ENCODE measurements at regions not wholly inside any gene's neighbourhood (a gene's known extent, or its start where the extent isn't known, plus 50 kb on each side); places are given as distances from the start of the nearest gene placed in this dataset.

DNA sequence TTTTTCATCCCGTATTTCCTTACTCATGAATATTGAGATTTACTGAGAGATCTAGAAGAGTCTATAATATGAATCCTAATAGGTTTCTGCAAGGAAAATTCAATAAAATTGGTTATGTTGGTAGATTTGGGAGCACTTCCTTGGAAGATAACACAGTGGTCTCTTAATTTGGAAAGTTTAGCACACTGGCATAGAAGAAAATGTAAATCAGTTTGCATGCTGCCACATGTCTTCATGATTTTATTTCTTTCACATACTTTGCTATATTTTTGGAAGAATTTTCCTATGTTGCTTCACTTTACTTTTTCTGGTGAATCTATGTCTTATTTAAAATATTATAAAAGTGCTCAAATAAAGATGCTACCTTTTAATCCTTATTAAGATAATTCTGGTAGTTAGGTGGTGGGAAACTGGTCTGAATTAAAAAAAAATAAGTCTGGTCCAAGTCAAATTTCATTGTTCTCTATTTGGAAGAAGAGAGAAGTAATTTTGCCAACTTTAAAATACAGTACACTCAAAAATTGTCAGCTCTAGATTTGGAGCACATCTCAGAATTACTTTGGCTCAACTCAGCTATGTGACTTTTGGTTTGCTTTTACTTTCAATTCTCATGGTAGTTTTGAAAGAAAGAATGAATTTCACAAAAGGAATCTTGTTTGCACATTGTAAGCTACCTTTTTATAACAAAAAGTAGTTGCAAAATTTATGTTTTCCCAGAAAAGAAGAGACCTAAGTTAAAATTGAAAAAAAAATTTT, 197.3 kb downstream of the CENPW start:
- H3K27me3 ChIP-seq (ENCODE audit: insufficient read depth), result no peaks in the 10 kb centered on the region
- H3K36me3 ChIP-seq (ENCODE audit: insufficient read depth), result no peaks in the 10 kb centered on the region
- no peak overlapping the region for H3K4me3 Mint-ChIP-seq
- H3F3A ChIP-seq (replicated peaks; ENCODE audit: low read depth), result no peaks in the 10 kb centered on the region
- no peaks in the 10 kb centered on the region for H3K9me3 Mint-ChIP-seq
- ATAC-seq (no peak), DNase-seq (ENCODE audit: low spot score) (no peak)
- no peaks in the 10 kb centered on the region for H3K27me3 Mint-ChIP-seq (ENCODE audit: insufficient read depth, low read depth, poor library complexity)
- H3K4me2 ChIP-seq, result no peak overlapping the region
- TF ChIP-seq STAT1 (IDR thresholded peaks at IDR 0.05; ENCODE audit: unreplicated experiment) (no peak), EZH2phosphoT487 (IDR thresholded peaks at IDR 0.05; ENCODE audit: unreplicated experiment) (no peak), CREB1 (CRISPR knock-in tag; IDR thresholded peaks at IDR 0.05; ENCODE audit: low read depth) (no peak), ZNF331 (CRISPR knock-in tag; IDR thresholded peaks at IDR 0.05; ENCODE audit: low read depth) (no peak), EZH2 (IDR thresholded peaks at IDR 0.05; ENCODE audit: low read depth, unreplicated experiment) (no peak)
- TF ChIP-seq, protein P1, sequence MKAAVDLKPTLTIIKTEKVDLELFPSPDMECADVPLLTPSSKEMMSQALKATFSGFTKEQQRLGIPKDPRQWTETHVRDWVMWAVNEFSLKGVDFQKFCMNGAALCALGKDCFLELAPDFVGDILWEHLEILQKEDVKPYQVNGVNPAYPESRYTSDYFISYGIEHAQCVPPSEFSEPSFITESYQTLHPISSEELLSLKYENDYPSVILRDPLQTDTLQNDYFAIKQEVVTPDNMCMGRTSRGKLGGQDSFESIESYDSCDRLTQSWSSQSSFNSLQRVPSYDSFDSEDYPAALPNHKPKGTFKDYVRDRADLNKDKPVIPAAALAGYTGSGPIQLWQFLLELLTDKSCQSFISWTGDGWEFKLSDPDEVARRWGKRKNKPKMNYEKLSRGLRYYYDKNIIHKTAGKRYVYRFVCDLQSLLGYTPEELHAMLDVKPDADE (IDR thresholded peaks at IDR 0.05), result no peak
- TF ChIP-seq, protein P2, sequence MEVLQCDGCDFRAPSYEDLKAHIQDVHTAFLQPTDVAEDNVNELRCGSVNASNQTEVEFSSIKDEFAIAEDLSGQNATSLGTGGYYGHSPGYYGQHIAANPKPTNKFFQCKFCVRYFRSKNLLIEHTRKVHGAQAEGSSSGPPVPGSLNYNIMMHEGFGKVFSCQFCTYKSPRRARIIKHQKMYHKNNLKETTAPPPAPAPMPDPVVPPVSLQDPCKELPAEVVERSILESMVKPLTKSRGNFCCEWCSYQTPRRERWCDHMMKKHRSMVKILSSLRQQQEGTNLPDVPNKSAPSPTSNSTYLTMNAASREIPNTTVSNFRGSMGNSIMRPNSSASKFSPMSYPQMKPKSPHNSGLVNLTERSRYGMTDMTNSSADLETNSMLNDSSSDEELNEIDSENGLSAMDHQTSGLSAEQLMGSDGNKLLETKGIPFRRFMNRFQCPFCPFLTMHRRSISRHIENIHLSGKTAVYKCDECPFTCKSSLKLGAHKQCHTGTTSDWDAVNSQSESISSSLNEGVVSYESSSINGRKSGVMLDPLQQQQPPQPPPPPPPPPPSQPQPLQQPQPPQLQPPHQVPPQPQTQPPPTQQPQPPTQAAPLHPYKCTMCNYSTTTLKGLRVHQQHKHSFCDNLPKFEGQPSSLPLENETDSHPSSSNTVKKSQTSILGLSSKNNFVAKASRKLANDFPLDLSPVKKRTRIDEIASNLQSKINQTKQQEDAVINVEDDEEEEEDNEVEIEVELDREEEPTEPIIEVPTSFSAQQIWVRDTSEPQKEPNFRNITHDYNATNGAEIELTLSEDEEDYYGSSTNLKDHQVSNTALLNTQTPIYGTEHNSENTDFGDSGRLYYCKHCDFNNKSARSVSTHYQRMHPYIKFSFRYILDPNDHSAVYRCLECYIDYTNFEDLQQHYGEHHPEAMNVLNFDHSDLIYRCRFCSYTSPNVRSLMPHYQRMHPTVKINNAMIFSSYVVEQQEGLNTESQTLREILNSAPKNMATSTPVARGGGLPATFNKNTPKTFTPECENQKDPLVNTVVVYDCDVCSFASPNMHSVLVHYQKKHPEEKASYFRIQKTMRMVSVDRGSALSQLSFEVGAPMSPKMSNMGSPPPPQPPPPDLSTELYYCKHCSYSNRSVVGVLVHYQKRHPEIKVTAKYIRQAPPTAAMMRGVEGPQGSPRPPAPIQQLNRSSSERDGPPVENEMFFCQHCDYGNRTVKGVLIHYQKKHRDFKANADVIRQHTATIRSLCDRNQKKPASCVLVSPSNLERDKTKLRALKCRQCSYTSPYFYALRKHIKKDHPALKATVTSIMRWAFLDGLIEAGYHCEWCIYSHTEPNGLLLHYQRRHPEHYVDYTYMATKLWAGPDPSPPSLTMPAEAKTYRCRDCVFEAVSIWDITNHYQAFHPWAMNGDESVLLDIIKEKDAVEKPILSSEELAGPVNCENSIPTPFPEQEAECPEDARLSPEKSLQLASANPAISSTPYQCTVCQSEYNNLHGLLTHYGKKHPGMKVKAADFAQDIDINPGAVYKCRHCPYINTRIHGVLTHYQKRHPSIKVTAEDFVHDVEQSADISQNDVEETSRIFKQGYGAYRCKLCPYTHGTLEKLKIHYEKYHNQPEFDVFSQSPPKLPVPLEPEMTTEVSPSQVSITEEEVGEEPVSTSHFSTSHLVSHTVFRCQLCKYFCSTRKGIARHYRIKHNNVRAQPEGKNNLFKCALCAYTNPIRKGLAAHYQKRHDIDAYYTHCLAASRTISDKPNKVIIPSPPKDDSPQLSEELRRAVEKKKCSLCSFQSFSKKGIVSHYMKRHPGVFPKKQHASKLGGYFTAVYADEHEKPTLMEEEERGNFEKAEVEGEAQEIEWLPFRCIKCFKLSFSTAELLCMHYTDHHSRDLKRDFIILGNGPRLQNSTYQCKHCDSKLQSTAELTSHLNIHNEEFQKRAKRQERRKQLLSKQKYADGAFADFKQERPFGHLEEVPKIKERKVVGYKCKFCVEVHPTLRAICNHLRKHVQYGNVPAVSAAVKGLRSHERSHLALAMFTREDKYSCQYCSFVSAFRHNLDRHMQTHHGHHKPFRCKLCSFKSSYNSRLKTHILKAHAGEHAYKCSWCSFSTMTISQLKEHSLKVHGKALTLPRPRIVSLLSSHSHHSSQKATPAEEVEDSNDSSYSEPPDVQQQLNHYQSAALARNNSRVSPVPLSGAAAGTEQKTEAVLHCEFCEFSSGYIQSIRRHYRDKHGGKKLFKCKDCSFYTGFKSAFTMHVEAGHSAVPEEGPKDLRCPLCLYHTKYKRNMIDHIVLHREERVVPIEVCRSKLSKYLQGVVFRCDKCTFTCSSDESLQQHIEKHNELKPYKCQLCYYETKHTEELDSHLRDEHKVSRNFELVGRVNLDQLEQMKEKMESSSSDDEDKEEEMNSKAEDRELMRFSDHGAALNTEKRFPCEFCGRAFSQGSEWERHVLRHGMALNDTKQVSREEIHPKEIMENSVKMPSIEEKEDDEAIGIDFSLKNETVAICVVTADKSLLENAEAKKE (CRISPR knock-in tag; IDR thresholded peaks at IDR 0.05), result no peak
- H3K9me2 ChIP-seq (ENCODE audit: insufficient read depth), result no peaks in the 10 kb centered on the region
- no peak overlapping the region for H3K27ac Mint-ChIP-seq
- H3K4me1 ChIP-seq (ENCODE audit: insufficient read depth), result no peaks in the 10 kb centered on the region
- no peaks in the 10 kb centered on the region for H3K36me3 Mint-ChIP-seq (ENCODE audit: low read depth)
- H3K27ac ChIP-seq (ENCODE audit: low read depth), result no peak overlapping the region
- no peaks in the 10 kb centered on the region for H3K4me1 Mint-ChIP-seq
- H3K79me2 ChIP-seq (replicated peaks; ENCODE audit: insufficient read depth), result no peaks in the 10 kb centered on the region
- H2AFZ ChIP-seq, result no peak overlapping the region
- H4K20me1 ChIP-seq (replicated peaks; ENCODE audit: insufficient read depth), result no peaks in the 10 kb centered on the region
- no peak overlapping the region for H3K4me3 ChIP-seq
